ENCODE measurements at regions not wholly inside any gene's neighbourhood (a gene's known extent, or its start where the extent isn't known, plus 50 kb on each side); places are given as distances from the start of the nearest gene placed in this dataset.
"Not testable (repeated sequence)": the region's sequence is repeated elsewhere in the genome, so short reads cannot be mapped to it uniquely, and the experiment has no call there.

- TF ChIP-seq POLR2A (IDR thresholded peaks at IDR 0.05; ENCODE audit: low read length); JUNB (IDR thresholded peaks at IDR 0.05); CTCF (IDR thresholded peaks at IDR 0.05); KDM1A (IDR thresholded peaks at IDR 0.05; ENCODE audit: low read depth); SREBF2 (IDR thresholded peaks at IDR 0.05); MAFK (IDR thresholded peaks at IDR 0.05; ENCODE audit: partially characterized antibody); MYC (IDR thresholded peaks at IDR 0.05; ENCODE audit: borderline replicate concordance, low read length); USF2 (IDR thresholded peaks at IDR 0.05): not testable (repeated sequence)
- TF ChIP-seq, protein P1, sequence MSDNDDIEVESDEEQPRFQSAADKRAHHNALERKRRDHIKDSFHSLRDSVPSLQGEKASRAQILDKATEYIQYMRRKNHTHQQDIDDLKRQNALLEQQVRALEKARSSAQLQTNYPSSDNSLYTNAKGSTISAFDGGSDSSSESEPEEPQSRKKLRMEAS (IDR thresholded peaks at IDR 0.05), result not testable (repeated sequence)
- TF ChIP-seq, protein P2, sequence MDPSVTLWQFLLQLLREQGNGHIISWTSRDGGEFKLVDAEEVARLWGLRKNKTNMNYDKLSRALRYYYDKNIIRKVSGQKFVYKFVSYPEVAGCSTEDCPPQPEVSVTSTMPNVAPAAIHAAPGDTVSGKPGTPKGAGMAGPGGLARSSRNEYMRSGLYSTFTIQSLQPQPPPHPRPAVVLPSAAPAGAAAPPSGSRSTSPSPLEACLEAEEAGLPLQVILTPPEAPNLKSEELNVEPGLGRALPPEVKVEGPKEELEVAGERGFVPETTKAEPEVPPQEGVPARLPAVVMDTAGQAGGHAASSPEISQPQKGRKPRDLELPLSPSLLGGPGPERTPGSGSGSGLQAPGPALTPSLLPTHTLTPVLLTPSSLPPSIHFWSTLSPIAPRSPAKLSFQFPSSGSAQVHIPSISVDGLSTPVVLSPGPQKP (IDR thresholded peaks at IDR 0.05; ENCODE audit: low read depth, low read length), result not testable (repeated sequence)
Observed at GRCh38 chr14:40348104-40348503, 915.9 kb upstream of the FBXO33 start.

Data from A549 (cell line).